T-cell (primary cell): ENCODE measurements at regions not wholly inside any gene's neighbourhood (a gene's known extent, or its start where the extent isn't known, plus 50 kb on each side); places are given as distances from the start of the nearest gene placed in this dataset.

ENCODE experiments used
- ATAC-seq, 4 experiments: fragments of 200-7000 bp in 3 of 4; fragments of 150-1000 bp in 1 of 4; cut with Tn5 transposase; replicated peaks in 1 of 4; 1 replicate in 3 of 4; 2 replicates in 1 of 4; pipeline ENCODE4 v1.10.0; 2021; ENCODE audit warnings: moderate library complexity in 3 of 4, mild to moderate bottlenecking in 2 of 4, moderate number of reproducible peaks in 1 of 4
- CTCF ChIA-PET, 2 donors: fragments of 300-600 bp; sonication (Branson Sonifier 250); formaldehyde crosslinking; loops; one replicate each; lab custom pipeline; 2022; ENCODE audit warnings: antibody characterized with exemption in 2 of 2; lab: Charles Lee
- POLR2A ChIA-PET, 2 donors: fragments of 300-600 bp; sonication (Branson Sonifier 250); formaldehyde crosslinking; loops; one replicate each; lab custom pipeline; 2022; ENCODE audit warnings: antibody characterized with exemption in 2 of 2; lab: Charles Lee
- DNase-seq, 35 experiments: peaks; one replicate each; pipeline versions ENCODE4 v3.0.0 to v3.0.0-alpha.2; 2013 to 2023
- H3K27ac ChIP-seq: one replicate; pipeline ENCODE4 v1.5.1; 2013; ENCODE audit warnings: low read length
- H3K27me3 ChIP-seq, 2 experiments: replicated peaks in 1 of 2; 1 replicate in 1 of 2; 2 replicates in 1 of 2; pipeline versions ENCODE4 v1.6.1 to v1.7.0; 2013; ENCODE audit warnings: low read length in 1 of 2, mixed read lengths in 1 of 2; ENCODE audit not compliant: control insufficient read depth in 2 of 2, insufficient read depth in 2 of 2; ENCODE audit errors: extremely low read depth in 1 of 2
- H3K36me3 ChIP-seq, 2 donors: 1 replicate in 1 of 2; 2 replicates in 1 of 2; pipeline versions ENCODE4 v1.6.1 to v1.7.0; 2013; ENCODE audit warnings: low read length in 1 of 2; ENCODE audit not compliant: control insufficient read depth in 2 of 2, insufficient read depth in 1 of 2; ENCODE audit errors: extremely low read depth in 1 of 2
- H3K4me1 ChIP-seq, 2 experiments: 1 replicate in 1 of 2; 2 replicates in 1 of 2; pipeline versions ENCODE4 v1.6.1 to v1.7.0; 2013; ENCODE audit warnings: low read length in 2 of 2, mixed read lengths in 1 of 2; ENCODE audit not compliant: insufficient read depth in 2 of 2, control insufficient read depth in 1 of 2; ENCODE audit errors: extremely low read depth in 1 of 2
- H3K4me3 ChIP-seq, 2 donors: 1 replicate in 1 of 2; 2 replicates in 1 of 2; pipeline versions ENCODE4 v1.5.1 to v1.7.0; 2013; ENCODE audit warnings: mild to moderate bottlenecking in 2 of 2, low read length in 1 of 2, moderate library complexity in 1 of 2; ENCODE audit not compliant: control insufficient read depth in 1 of 2; ENCODE audit errors: extremely low read depth in 1 of 2
- H3K9me3 ChIP-seq: 2 replicates; pipeline ENCODE4 v1.7.0; 2013
- H3K27ac Mint-ChIP-seq, 2 donors: one replicate each; pipeline ENCODE4 v1.8.0; 2020 to 2021; ENCODE audit warnings: mild to moderate bottlenecking in 2 of 2, mixed read lengths in 2 of 2
- H3K27me3 Mint-ChIP-seq, 2 donors: one replicate each; pipeline ENCODE4 v1.8.0; 2021 to 2022; ENCODE audit warnings: mixed read lengths in 2 of 2
- H3K36me3 Mint-ChIP-seq: one replicate; pipeline ENCODE4 v1.8.0; 2021; ENCODE audit warnings: mixed read lengths
- H3K4me1 Mint-ChIP-seq, 3 donors: one replicate each; pipeline ENCODE4 v1.8.0; 2020 to 2022; ENCODE audit warnings: mixed read lengths in 3 of 3, mild to moderate bottlenecking in 1 of 3
- H3K4me3 Mint-ChIP-seq, 3 donors: one replicate each; pipeline ENCODE4 v1.8.0; 2020 to 2022; ENCODE audit warnings: mild to moderate bottlenecking in 3 of 3, mixed read lengths in 3 of 3, moderate library complexity in 3 of 3
- H3K9me3 Mint-ChIP-seq, 3 donors: one replicate each; pipeline ENCODE4 v1.8.0; 2020 to 2022; ENCODE audit warnings: mixed read lengths in 3 of 3
- WGBS: methylation state at CpG from one replicate; pipeline ENCODE4 v1.1.5; 2013; ENCODE audit warnings: missing lambda C conversion rate; ENCODE audit not compliant: insufficient coverage; 5-methylcytosine and 5-hydroxymethylcytosine counted together

DNA sequence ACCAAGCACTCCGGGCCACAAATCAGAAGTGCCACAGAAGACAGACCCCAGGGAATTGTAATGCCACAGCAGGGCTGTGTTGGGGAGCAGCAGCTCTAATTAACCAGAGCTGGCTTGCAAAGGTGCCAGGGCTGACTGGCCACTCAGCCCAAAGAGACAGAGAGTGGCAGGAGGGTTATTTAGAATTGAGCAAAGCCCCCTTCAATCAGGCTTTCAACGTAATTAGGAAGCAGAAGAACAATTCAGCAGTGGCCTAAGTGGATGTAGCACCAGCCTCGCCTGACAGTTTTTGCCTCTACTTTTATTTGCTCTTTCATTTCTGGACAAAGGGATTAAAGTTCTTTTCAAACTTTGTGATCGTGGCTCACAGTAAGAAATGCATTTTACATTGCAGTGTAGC lies 278.3 kb upstream of the IRX3 start:
- Mint-ChIP-seq H3K27ac (no peak overlapping the region), H3K4me1 (no peaks in the 10 kb centered on the region), H3K27me3 (no peaks in the 10 kb centered on the region), H3K9me3 (no peaks in the 10 kb centered on the region), H3K36me3 (no peaks in the 10 kb centered on the region), H3K4me3 (no peak overlapping the region)
- 85% methylated on average over 3 of the region's 4 CpGs for WGBS
- H3K4me3 ChIP-seq = no peak overlapping the region
- H3K27ac ChIP-seq = no peak overlapping the region
- H3K4me1 ChIP-seq = no peaks in the 10 kb centered on the region
- no peaks in the 10 kb centered on the region for H3K27me3 ChIP-seq
- DNase-seq = no peak
- POLR2A ChIA-PET = no interaction called here
- ATAC-seq = no peak
- CTCF ChIA-PET = interaction anchor here in 1 of 2 donors (0.6 kb wide), 1 partner anchor 42 kb away, joined by 3 read pairs; no protein-coding TSS in a partner anchor
- no peaks in the 10 kb centered on the region for H3K36me3 ChIP-seq
- no peaks in the 10 kb centered on the region for H3K9me3 ChIP-seq

DNA sequence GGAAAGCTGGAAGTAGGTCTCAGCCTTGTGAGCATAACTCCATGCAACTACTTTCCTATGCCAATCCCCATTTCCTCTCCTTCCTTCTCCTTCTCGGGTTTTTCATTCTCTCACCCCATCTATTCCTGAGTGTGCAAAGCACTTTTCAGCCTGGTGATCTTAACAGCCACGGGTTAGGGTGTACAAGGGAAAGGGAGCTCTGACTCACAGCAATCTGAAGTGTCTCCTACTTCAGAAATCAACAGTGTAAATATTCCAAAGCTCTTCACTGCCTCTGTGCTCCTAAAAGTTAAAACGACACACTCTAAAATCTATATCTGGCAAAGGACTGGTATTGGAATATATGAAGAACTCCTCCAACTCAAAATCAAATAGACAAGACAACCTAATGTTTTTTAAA lies 268.0 kb upstream of the IRX3 start:
- peaks cover 2 to 19% (median 3%) of the 10 kb centered on the region in 3 donors for H3K9me3 Mint-ChIP-seq

GRCh38 chr16:54548281-54548680 lies 261.7 kb upstream of the IRX3 start:
- peaks cover 0 to 4% (median 0%) of the 10 kb centered on the region in 3 donors for H3K9me3 Mint-ChIP-seq
- WGBS = 80% methylated on average over 1 of the region's 7 CpGs
- no peaks in the 10 kb centered on the region for H3K4me1 ChIP-seq
- H3K36me3 ChIP-seq = no peaks in the 10 kb centered on the region
- no peaks in the 10 kb centered on the region for H3K4me1 Mint-ChIP-seq
- H3K9me3 ChIP-seq = no peaks in the 10 kb centered on the region
- ChIA-PET POLR2A (no interaction called here), CTCF (no interaction called here)
- DNase-seq (no peak), ATAC-seq (no peak)
- H3K27ac ChIP-seq = no peak overlapping the region
- H3K4me3 Mint-ChIP-seq = no peak overlapping the region
- H3K27me3 Mint-ChIP-seq = peaks cover 0 to 14% of the 10 kb centered on the region in 2 donors
- H3K27ac Mint-ChIP-seq = no peak overlapping the region
- H3K36me3 Mint-ChIP-seq = no peaks in the 10 kb centered on the region
- H3K27me3 ChIP-seq = no peaks in the 10 kb centered on the region
- H3K4me3 ChIP-seq = no peak overlapping the region

More for the DNA sequence above, 268.0 kb upstream of the IRX3 start:
- ChIA-PET POLR2A (no interaction called here), CTCF (no interaction called here)
- no peak overlapping the region for H3K4me3 ChIP-seq
- Mint-ChIP-seq H3K4me1 (no peaks in the 10 kb centered on the region), H3K27me3 (peaks cover 0 to 12% of the 10 kb centered on the region in 2 donors), H3K36me3 (no peaks in the 10 kb centered on the region), H3K4me3 (no peak overlapping the region), H3K27ac (no peak overlapping the region)
- no CpG with 5 or more reads among the region's 3 CpGs for WGBS
- no peaks in the 10 kb centered on the region for H3K4me1 ChIP-seq
- H3K27ac ChIP-seq = no peak overlapping the region
- H3K9me3 ChIP-seq = no peaks in the 10 kb centered on the region
- H3K36me3 ChIP-seq = no peaks in the 10 kb centered on the region
- no peak for ATAC-seq
- DNase-seq = no peak
- peaks cover 0 to 5% of the 10 kb centered on the region in 2 experiments for H3K27me3 ChIP-seq

GRCh38 chr16:54547052-54547451 lies 260.5 kb upstream of the IRX3 start:
- Histone ChIP-seq H3K4me3 (no peak overlapping the region), H3K9me3 (no peaks in the 10 kb centered on the region), H3K36me3 (no peaks in the 10 kb centered on the region), H3K27me3 (no peaks in the 10 kb centered on the region), H3K27ac (no peak overlapping the region), H3K4me1 (no peaks in the 10 kb centered on the region)
- CTCF ChIA-PET = no interaction called here
- H3K4me3 Mint-ChIP-seq = no peak overlapping the region
- DNase-seq (no peak), ATAC-seq (no peak)
- H3K36me3 Mint-ChIP-seq = no peaks in the 10 kb centered on the region
- H3K27me3 Mint-ChIP-seq = peaks cover 0 to 14% of the 10 kb centered on the region in 2 donors
- no peaks in the 10 kb centered on the region for H3K4me1 Mint-ChIP-seq
- POLR2A ChIA-PET = no interaction called here
- H3K9me3 Mint-ChIP-seq = peaks cover 0 to 1% (median 0%) of the 10 kb centered on the region in 3 donors
- H3K27ac Mint-ChIP-seq = no peak overlapping the region
- 75% methylated on average over 3 of the region's 4 CpGs for WGBS

DNA sequence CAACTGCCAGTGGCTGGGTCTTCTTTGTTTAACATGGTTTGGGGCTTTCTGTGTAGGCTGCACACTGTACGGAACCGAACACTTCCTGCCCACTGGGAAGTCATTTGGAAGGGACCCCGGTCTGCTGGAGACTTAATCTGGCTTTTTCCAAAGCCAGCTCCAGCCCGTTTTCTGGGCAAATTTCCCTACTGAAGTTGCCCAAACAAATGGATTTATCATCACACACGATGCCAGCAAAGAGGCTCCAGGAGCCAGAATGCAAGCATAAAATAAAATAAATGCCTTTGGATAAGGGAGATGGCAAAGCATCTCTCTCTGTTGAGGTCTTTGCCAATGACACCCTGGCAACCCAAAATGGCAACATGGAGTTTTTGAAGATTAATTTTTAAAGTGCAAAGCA lies 259.9 kb upstream of the IRX3 start:
- 68% methylated on average over 3 of the region's 5 CpGs for WGBS

DNA sequence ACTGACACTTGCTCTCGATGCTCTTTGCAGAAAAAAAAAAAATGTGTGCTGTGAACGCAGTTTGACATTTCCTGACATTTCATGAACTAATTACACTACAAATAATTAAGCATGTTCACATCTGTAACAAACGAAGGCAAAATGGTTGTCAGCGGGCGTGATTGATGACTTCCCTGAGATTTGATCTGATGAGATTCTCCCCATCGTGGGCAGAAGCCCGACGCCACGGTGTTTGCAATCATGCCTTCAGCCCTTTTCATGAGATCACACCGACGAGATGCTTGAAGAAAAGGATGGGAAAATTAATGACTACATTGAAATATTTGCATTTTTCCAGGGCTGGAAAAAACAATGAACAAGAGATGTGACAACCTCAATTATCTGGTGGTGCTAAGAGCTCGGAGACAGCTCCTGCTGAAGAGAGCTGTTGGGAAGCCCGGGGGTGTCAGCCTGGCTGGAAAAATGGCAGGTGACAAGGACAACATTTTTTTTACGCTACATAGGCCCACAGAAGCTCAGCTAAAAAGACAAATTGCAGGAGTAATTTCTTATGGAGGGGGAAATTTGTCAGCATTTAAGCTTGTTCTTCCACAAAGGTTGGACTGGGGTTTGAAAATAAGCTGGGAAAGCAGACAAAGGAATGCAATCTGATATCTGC lies 259.4 kb upstream of the IRX3 start:
- Histone ChIP-seq H3K9me3 (no peaks in the 10 kb centered on the region), H3K4me3 (no peak overlapping the region), H3K36me3 (no peaks in the 10 kb centered on the region), H3K4me1 (no peaks in the 10 kb centered on the region), H3K27ac (no peak overlapping the region), H3K27me3 (no peaks in the 10 kb centered on the region)
- ChIA-PET CTCF (no interaction called here), POLR2A (no interaction called here)
- H3K4me1 Mint-ChIP-seq = no peaks in the 10 kb centered on the region
- 25% methylated on average over 12 of the region's 14 CpGs for WGBS
- no peaks in the 10 kb centered on the region for H3K9me3 Mint-ChIP-seq
- peaks cover 0 to 14% of the 10 kb centered on the region in 2 donors for H3K27me3 Mint-ChIP-seq
- no peak for ATAC-seq
- no peaks in the 10 kb centered on the region for H3K36me3 Mint-ChIP-seq
- DNase-seq = no peak
- H3K4me3 Mint-ChIP-seq = no peak overlapping the region
- no peak overlapping the region for H3K27ac Mint-ChIP-seq

More for the DNA sequence above, 259.9 kb upstream of the IRX3 start:
- DNase-seq (no peak), ATAC-seq (no peak)
- Histone ChIP-seq H3K36me3 (no peaks in the 10 kb centered on the region), H3K4me1 (no peaks in the 10 kb centered on the region), H3K27me3 (no peaks in the 10 kb centered on the region), H3K9me3 (no peaks in the 10 kb centered on the region), H3K4me3 (no peak overlapping the region), H3K27ac (no peak overlapping the region)
- POLR2A ChIA-PET = no interaction called here
- Mint-ChIP-seq H3K4me3 (no peak overlapping the region), H3K9me3 (no peaks in the 10 kb centered on the region), H3K27me3 (peaks cover 0 to 14% of the 10 kb centered on the region in 2 donors), H3K36me3 (no peaks in the 10 kb centered on the region), H3K27ac (no peak overlapping the region), H3K4me1 (no peaks in the 10 kb centered on the region)
- CTCF ChIA-PET = no interaction called here
